H54 (cell line): ENCODE measurements at regions not wholly inside any gene's neighbourhood (a gene's known extent, or its start where the extent isn't known, plus 50 kb on each side); places are given as distances from the start of the nearest gene placed in this dataset.

Experiments used
- DNase-seq: peaks from one replicate; pipeline ENCODE4 v3.0.0; 2011; ENCODE audit warnings: low spot score, mixed read lengths; ENCODE audit not compliant: insufficient read length
- FAIRE-seq: peaks from 3 replicates; lab custom pipeline; 2011; peaks lifted over from hg19 to GRCh38; lab: Jason Lieb, UNC
- POLR2A ChIP-seq: IDR thresholded peaks from 2 replicates; pipeline ENCODE4 v1.6.1; 2011; ENCODE audit warnings: low read depth, mild to moderate bottlenecking, low read length

- FAIRE-seq (peak; percentile 48), DNase-seq (no peak)
- TF ChIP-seq POLR2A: no peak
Observed at GRCh38 chr2:163471947-163472346, 263.9 kb downstream of the FIGN start.

DNA sequence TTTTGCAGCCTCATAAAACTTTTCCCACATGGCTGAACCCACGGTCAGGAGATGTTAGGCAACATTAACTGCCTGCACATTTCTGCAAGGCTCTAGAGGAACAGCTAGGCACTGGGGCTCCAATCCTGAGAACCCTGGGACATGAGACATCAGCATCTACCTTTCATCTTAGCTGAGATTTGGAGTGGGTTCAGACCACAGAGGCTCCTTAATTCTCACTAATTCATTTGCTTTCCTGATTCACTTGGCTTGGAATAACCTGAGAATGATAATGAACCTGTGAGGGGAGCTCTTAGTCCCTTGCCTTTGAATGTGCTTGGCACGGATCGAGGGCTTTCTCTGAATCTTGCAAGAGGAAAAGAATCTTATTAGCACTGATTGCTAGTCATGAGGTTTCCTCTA lies 266.2 kb downstream of the FIGN start:
- FAIRE-seq: no peak
- no peak for TF ChIP-seq POLR2A

GRCh38 chr2:163467251-163467630 lies 268.6 kb downstream of the FIGN start:
- DNase-seq (no peak), FAIRE-seq (no peak)
- TF ChIP-seq POLR2A: no peak

More for the DNA sequence above, 266.2 kb downstream of the FIGN start:
- DNase-seq: no peak

- DNase-seq (no peak), FAIRE-seq (no peak)
- TF ChIP-seq POLR2A: no peak
Observed at GRCh38 chr2:163466331-163467250, 269.2 kb downstream of the FIGN start.

DNA sequence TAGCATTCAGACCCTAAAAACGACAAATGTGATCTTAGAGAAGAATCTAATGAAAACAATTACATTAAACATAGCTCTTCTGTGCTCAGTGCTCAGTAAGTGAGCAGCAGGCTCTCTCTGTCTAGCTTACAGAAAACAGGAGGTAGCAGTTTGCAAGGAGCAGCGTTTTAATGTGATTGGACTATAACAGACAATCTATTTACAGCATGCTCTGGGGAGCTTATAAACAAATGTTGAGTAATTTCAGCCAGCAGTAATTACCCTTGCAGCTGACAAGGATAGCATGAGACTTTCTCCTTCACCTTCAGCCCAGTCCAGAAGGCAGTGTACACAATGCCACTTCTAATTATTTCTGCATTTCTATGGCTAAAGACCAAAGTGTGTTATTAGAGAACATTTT lies 270.4 kb downstream of the FIGN start:
- no peak for TF ChIP-seq POLR2A
- FAIRE-seq (peak; percentile 23), DNase-seq (no peak)

- DNase-seq: no peak
- no peak for FAIRE-seq
- no peak for TF ChIP-seq POLR2A
Observed at GRCh38 chr2:163463411-163463810, 272.4 kb downstream of the FIGN start.

DNA sequence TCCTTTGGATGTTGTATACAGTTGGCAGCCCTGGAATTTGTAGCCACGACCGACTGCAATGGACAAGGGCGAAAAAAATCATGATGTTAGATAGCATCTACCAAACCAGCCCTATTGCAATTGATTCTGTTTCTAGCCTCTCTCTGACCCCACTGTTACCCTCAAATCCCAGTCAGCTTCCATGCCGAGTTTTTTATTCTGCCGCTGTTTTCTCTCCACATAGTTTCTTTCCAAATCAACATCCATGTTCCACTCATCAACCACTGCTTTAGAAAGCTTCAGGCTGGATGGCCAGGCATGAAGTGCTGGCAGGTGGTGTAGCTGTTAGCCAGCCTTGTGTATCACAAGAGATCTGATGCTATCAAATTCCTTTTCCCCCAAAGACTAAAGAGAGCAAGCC lies 272.8 kb downstream of the FIGN start:
- FAIRE-seq (no peak), DNase-seq (no peak)
- no peak for TF ChIP-seq POLR2A

DNA sequence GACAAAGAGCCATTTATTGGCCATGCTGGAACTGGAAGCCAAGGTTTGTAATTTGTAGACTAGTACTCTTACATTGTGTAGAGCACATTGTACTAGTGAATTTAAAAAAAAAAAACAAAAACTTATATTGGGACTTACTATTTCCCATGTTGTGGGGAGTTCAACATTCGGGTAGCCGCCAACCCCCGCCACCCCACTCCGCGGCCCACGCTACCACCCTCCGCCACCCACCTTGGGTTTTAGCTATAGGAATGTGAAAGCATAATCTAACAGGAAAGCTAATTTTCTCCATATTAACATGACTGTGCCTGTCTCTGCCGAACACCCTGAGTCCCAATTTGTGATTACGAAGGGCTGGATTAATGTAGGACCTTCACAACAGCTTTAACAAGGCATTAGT lies 275.8 kb downstream of the FIGN start:
- FAIRE-seq: no peak
- DNase-seq: no peak
- no peak for TF ChIP-seq POLR2A

GRCh38 chr2:163456953-163457743 lies 278.7 kb downstream of the FIGN start:
- TF ChIP-seq POLR2A: no peak
- FAIRE-seq: no peak
- no peak for DNase-seq

GRCh38 chr2:163455815-163456214 lies 280.0 kb downstream of the FIGN start:
- DNase-seq: no peak
- no peak for FAIRE-seq
- TF ChIP-seq POLR2A: no peak

DNA sequence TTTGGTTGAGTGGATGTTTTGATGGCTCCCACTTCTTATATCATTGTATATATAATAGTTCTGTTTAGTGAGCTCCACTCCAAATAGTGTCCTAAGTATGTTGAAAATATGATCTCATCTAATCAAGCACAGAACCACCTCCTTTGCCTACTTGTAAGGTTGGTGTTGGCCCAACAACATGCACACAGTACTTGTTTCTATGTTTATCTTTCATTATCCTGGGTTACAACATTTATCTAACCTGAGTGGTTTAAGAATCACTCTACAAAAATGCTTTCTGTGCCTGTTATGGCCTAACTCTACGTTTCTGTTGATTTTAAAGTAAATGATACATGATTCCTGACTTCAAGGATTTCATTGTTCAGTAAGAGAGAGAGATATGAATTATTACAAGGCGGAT lies 281.9 kb downstream of the FIGN start:
- FAIRE-seq (no peak), DNase-seq (no peak)
- no peak for TF ChIP-seq POLR2A

DNA sequence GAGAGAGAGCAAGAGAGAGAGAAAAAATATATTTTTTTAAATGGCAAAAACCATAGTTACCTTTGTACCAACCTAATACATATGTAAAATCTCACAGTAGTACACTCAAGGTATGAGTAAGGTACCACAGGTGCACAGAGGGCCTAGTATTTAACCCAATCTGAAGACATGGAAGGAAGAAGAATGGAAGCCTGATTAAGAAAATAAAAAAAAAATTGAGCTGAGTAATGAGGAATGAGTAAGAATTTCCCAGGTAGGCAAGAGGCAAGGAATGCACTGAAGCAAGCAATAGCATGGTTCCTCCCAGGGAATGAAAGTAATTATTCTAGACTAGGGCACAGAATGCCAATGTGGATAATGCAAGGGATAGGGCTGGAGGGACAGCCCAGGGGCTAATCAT lies 294.2 kb downstream of the FIGN start:
- FAIRE-seq (no peak), DNase-seq (no peak)
- no peak for TF ChIP-seq POLR2A

GRCh38 chr2:163436963-163437362 lies 298.8 kb downstream of the FIGN start:
- DNase-seq: no peak
- no peak for TF ChIP-seq POLR2A
- FAIRE-seq: no peak

GRCh38 chr2:163428187-163428586 lies 307.6 kb downstream of the FIGN start:
- DNase-seq (no peak), FAIRE-seq (no peak)
- TF ChIP-seq POLR2A: no peak

GRCh38 chr2:163420604-163421003 lies 315.2 kb downstream of the FIGN start:
- DNase-seq (no peak), FAIRE-seq (no peak)
- no peak for TF ChIP-seq POLR2A
